ENCODE measurements at regions not wholly inside any gene's neighbourhood (a gene's known extent, or its start where the extent isn't known, plus 50 kb on each side); places are given as distances from the start of the nearest gene placed in this dataset.

DNA sequence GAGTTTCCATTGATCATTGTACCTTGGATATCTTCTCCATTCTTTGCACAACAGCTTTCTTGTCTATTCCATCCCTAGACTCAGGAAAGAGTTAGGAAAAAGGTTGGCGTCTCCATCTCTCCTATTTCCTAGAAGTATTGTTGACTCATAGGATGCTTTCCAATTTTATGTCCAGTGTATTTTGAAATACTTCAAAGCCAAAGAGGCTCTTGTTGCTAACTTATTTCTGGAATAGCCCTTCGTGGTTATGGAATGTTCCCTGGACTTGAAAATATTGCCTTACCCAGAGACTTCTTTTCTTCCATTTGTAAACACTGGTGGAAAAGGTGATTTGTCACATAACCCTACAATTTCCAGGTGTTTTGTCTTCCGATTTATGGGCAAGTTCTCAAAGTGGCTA lies 402.3 kb upstream of the ZNF608 start:
- no peak for TF ChIP-seq POLR2A (IDR thresholded peaks at IDR 0.05)
- TF ChIP-seq, protein P1, sequence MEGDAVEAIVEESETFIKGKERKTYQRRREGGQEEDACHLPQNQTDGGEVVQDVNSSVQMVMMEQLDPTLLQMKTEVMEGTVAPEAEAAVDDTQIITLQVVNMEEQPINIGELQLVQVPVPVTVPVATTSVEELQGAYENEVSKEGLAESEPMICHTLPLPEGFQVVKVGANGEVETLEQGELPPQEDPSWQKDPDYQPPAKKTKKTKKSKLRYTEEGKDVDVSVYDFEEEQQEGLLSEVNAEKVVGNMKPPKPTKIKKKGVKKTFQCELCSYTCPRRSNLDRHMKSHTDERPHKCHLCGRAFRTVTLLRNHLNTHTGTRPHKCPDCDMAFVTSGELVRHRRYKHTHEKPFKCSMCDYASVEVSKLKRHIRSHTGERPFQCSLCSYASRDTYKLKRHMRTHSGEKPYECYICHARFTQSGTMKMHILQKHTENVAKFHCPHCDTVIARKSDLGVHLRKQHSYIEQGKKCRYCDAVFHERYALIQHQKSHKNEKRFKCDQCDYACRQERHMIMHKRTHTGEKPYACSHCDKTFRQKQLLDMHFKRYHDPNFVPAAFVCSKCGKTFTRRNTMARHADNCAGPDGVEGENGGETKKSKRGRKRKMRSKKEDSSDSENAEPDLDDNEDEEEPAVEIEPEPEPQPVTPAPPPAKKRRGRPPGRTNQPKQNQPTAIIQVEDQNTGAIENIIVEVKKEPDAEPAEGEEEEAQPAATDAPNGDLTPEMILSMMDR (IDR thresholded peaks at IDR 0.05) = no peak
